Renal pelvis (tissue), 1 donor: ENCODE measurements at regions not wholly inside any gene's neighbourhood (a gene's known extent, or its start where the extent isn't known, plus 50 kb on each side); places are given as distances from the start of the nearest gene placed in this dataset.
"Not testable (repeated sequence)": the region's sequence is repeated elsewhere in the genome, so short reads cannot be mapped to it uniquely, and the experiment has no call there.

ENCODE experiments used
- DNase-seq: peaks from one replicate; pipeline ENCODE4 v3.0.0-alpha.2; 2013

DNA sequence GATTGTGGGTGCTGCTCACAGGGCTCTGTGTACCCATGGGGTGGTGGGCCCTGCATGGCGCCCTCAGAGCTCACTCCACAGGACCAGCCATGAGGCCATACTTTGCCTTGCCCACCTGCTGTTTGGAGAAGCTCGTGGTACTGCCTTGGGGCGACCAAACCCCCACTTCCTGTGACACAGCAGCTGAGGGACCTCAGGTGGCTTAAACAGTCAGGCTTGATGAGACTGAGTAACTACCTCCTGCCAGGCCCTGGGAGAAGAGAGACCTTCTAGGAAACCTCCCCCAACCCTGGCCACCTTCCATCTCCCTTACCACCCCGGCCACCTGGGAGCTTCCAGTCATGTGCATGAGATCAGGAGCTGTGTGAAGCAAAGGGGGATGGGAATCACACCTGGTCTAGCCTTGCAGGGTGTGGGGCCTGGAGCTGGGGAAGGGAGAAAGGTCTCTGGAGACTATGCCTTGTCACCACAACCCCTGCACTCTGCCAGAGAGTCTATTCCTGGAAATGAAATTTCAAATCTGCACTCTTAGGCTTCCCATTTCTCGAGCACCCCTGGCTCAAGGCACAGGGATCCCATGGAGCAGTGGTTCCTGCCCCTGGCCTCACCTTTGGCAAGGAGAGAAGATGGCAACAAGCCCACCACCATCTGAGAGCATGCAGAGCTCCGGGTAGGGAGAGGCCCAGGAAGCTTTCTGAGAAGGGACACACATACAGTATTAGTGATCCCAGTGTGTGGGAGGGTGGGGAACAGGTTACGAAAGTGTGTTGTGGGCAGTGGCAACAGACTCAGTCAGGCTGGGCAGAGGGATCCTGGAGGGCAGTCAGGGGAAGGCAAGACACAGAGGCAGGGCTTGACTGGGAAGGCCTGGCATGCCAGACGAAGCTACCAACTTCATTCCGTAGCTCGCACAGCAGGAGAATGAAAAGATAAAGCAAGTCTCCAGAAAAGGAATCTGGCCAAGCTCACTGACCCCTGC, 125.0 kb downstream of the URI1 start:
- DNase-seq = no peak

GRCh38 chr19:30067956-30068506, 126.0 kb downstream of the URI1 start:
- not testable (repeated sequence) for DNase-seq

GRCh38 chr19:30068528-30069395, 126.7 kb downstream of the URI1 start:
- DNase-seq = no peak

- no peak for DNase-seq
Observed at GRCh38 chr19:30069535-30070197, 127.6 kb downstream of the URI1 start.

- DNase-seq = no peak
Observed at GRCh38 chr19:30070198-30070967, 128.3 kb downstream of the URI1 start.

- no peak for DNase-seq
Observed at GRCh38 chr19:30070968-30071632, 129.1 kb downstream of the URI1 start.

GRCh38 chr19:30071871-30072270, 129.8 kb downstream of the URI1 start:
- no peak for DNase-seq

DNA sequence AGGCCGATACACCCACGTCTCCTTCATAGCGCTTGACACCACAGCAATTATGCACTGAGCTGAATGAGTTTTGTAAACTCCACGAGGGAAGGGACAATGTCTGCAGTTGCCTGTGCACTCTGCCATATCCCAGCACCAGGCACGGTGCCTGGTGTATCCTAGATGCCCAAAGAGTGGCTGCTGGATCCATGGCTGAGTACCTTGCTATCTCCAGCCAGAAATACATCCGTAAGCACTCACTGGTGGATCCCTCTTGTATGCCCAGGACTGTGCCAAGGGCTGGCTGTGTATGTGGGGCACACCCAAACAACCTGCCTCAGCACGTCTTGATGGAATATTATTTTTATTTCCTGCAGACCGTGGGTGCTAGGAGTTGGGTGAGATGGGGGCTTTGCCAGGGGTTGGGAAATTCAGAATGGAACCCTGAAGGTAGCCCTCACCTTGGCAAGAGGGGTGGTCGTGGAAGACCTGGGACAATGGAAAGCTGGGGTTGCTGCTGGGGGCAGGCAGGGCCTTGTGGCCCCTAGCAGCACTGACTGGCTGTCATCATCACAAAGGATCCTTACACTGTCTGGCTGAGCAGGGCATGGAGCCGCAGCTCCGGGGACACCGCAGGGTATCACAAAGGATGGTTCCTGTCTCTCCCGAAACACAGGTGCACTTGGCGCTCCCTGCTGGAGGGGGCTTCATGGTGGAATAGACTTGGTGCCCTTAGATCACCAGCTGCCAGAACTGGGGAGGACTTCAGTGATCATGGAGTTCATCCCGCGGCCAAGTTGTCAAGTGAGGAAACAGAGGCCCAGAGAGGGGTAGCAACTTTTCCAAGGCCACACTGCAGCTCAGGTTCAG, 131.3 kb downstream of the URI1 start:
- DNase-seq = no peak

DNA sequence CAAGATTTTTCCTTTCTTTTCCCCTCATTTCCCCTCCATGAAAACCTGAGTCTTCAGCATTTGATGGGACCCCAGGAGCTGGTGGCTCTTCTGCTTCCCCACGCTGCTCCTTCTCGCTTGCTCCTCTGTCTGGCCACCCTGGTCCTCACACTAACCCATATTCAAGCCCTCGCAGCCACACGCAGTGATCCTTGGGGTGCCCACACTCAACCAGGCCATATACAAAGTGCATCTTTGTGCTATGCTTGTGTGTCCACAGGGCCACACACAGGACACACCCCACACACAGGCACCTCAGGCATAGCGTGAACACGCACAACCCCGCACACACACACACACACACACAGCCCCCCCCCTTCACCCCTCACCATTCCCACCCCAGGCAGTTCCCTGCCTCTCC, 132.1 kb downstream of the URI1 start:
- no peak for DNase-seq

DNA sequence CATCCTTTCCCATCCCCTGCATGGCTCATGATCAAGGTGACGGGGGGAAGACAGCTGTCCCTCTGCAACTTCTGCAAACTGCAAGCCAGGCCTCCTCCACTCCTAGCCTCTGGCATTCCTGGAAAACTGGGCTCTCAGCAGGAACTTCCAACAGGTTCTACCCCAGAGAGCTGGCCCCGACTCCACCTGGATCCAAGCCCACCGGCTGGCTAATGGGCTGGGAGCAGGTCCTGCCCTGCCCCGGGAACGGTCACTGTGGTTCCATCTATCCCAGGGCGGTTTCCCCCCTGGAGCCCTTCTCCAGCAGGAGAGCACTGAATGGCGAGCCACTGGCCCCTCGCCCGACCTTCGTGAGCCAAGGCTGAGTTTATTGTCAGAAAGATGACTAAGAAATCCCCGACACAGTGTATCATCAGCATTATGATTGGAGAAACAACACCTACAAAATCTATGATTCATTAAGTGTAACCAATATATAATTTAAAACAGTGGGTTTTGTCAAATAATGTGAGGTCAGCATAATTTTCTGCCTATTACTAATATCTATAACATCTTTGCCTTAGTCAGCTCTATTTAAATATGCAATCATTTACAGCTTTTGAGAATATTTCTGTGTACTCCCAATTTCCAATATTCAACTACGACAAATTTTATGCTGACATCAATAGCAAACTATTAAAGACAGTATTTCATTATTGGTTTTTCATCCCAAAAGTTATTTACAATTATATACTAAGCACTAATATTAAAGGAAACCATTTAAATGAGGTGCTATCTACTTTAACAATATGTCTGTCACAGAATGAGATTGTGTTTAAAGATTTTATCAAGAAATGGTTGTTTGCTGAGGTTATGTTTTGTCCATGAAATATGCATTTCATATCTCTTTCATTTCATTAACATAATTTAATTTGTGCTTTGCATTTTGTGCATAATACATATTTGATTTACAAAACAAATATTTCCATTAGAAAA, 133.0 kb downstream of the URI1 start:
- DNase-seq = no peak

GRCh38 chr19:30076101-30076551, 134.1 kb downstream of the URI1 start:
- DNase-seq = no peak

DNA sequence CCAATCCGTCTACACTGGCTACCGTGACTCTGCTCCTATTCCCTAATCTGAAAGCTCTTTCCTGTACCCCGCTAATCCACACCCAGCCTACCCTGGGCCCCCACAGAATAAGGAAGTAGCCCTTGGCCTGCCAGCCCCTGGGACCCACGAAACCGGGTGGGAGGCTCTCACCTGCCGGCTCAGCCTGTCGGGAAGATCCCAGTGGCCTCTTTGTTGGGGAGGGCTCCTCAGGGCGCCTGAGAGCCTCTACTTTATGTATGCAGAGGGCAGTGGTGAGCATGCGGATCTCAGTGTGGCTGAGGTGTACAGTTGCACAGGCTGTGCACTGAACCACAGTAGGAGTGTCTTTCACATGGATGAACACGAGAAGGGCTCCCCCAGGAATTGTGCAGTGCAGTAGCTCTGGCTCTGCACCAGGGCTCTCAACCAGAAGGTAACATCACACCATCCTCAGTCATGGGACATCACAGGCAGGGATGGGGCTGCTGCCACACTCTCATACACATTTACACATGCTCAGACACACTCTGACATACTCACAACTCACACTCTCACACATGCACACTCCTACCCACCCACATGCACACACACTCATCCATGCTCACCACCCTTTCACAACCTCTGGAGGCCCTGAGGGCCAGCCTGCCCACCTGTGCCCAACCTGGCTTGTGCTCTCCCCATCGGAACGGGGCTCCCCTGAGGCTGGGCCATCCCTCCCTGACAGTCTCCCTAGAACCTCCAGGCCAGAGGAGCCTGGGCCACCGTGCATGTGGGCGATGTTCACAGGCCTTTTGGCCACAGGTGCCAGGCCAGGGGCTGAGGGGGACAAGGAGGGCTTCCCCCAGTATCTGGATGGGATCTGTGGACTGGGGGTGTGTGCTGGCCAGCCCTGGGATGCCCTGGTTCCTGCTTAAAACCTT, 135.0 kb downstream of the URI1 start:
- no peak for DNase-seq

DNA sequence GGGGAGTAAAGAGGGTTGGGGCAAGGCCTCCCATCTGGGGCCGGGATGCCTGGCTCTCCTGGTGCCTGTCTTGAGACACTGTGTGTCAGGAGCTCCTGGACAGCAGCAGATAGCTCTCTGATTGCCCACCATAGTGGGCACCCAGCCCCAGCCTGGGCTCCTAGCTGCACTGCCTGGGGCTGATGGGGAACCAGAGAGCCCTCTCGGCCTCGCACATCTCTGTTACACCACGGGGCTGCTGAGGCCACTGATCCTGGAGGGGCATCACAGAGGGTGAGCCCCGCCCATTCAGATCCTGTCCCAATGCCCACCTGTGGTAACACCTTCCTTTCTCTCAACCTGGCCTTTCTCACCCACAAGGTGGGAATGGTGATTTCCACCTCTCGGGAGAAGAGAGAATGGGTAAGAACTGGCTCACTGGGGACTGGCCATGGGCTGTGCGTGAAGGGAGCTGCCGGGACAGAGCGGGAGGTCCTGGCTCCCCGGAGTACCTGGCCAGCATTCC, 135.9 kb downstream of the URI1 start:
- DNase-seq = no peak

- DNase-seq = no peak
Observed at GRCh38 chr19:30078381-30078910, 136.4 kb downstream of the URI1 start.

- no peak for DNase-seq
Observed at GRCh38 chr19:30079200-30079599, 137.2 kb downstream of the URI1 start.

DNA sequence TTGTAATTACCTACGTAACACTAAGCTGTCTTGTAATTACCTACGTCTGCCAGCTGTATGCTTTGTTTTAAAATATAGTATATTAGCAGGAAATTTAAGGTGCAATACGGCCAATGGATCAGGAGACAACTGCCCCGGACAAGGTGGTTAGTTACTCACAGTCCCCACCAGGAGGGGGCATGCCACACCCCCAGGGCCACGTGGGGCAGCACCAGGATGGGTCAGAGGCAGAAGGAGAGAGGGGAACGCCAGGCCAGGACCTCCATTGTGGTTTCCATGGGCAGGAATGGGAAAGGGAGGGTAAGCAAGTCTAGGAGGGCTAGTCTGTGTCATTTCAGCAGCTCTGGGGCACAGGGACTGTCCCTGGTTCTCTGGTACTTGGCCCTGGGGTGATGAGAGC, 140.1 kb downstream of the URI1 start:
- no peak for DNase-seq

- DNase-seq = no peak
Observed at GRCh38 chr19:30082611-30083010, 140.6 kb downstream of the URI1 start.
